Endothelial cell of umbilical vein (primary cell): ENCODE measurements at regions not wholly inside any gene's neighbourhood (a gene's known extent, or its start where the extent isn't known, plus 50 kb on each side); places are given as distances from the start of the nearest gene placed in this dataset.
"Not testable (repeated sequence)": the region's sequence is repeated elsewhere in the genome, so short reads cannot be mapped to it uniquely, and the experiment has no call there.

Experiments used
- CTCF ChIP-seq, 2 donors: IDR thresholded peaks; 1 replicate in 1 of 2; 2 replicates in 1 of 2; pipeline ENCODE4 v1.5.1; 2011; ENCODE audit warnings: low read length in 2 of 2, mild to moderate bottlenecking in 2 of 2, moderate library complexity in 2 of 2, control low read depth in 1 of 2, inconsistent platforms in 1 of 2, low read depth in 1 of 2; ENCODE audit not compliant: insufficient read depth in 1 of 2; ENCODE audit errors: extremely low read depth in 1 of 2
- EZH2 ChIP-seq: IDR thresholded peaks from 2 replicates; pipeline ENCODE4 v1.6.1; 2012; ENCODE audit warnings: borderline replicate concordance, low read depth, mild to moderate bottlenecking, moderate library complexity, low read length, inconsistent platforms; ENCODE audit not compliant: severe bottlenecking
- JUN ChIP-seq: IDR thresholded peaks from 2 replicates; pipeline ENCODE4 v1.6.1; 2011; ENCODE audit warnings: borderline replicate concordance, low read depth; ENCODE audit not compliant: insufficient read length, insufficient read depth
- MAX ChIP-seq: IDR thresholded peaks from 2 replicates; pipeline ENCODE4 v1.6.1; 2011; ENCODE audit not compliant: insufficient read depth, insufficient read length
- MYC ChIP-seq: IDR thresholded peaks from one replicate; pipeline ENCODE4 v1.6.1; 2011; ENCODE audit warnings: mild to moderate bottlenecking, low read depth, low read length
- POLR2A ChIP-seq: IDR thresholded peaks from 2 replicates; pipeline ENCODE4 v1.6.1; 2012; ENCODE audit warnings: low read depth, mild to moderate bottlenecking, control low read depth, low read length

GRCh38 chr7:15809936-15810335 lies 123.5 kb upstream of the MEOX2 start:
- not testable (repeated sequence) for TF ChIP-seq EZH2; CTCF (IDR thresholded peaks at IDR 0.05; ENCODE audit: extremely low read depth in 1 of 2, insufficient read depth in 1 of 2, low read depth in 1 of 2, low read length in 2 of 2); POLR2A; JUN; MAX; MYC
